ENCODE measurements at regions not wholly inside any gene's neighbourhood (a gene's known extent, or its start where the extent isn't known, plus 50 kb on each side); places are given as distances from the start of the nearest gene placed in this dataset.

DNA sequence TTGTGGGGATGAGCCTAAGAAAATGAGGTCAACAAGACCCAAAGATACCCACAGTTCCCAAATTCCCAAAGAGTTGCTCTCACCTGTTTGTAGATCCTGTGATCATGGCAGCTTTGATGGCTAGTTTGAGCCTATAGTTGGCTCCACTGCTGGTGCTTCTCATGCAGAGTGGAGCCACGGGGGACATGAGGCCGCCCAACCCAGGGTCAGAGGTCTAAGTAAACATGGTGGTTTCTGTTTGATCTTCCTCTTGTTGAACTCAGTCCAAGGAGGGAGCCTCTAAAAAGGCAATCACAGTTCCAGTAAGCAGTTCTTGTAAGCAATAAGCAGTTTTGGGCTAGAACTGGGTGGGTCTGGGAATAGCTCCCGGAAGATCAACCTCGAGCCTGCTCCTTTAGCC, 125.6 kb upstream of the DHRS4 start:
- DNase-seq (ENCODE audit: low read depth): no peak
- no peak overlapping the region for H3K4me3 ChIP-seq (ENCODE audit: control insufficient read depth, low read depth, low read length)
- TF ChIP-seq CTCF (IDR thresholded peaks at IDR 0.05; ENCODE audit: control insufficient read depth, insufficient read depth, low read depth, low read length, missing control alignments): no peak

DNA sequence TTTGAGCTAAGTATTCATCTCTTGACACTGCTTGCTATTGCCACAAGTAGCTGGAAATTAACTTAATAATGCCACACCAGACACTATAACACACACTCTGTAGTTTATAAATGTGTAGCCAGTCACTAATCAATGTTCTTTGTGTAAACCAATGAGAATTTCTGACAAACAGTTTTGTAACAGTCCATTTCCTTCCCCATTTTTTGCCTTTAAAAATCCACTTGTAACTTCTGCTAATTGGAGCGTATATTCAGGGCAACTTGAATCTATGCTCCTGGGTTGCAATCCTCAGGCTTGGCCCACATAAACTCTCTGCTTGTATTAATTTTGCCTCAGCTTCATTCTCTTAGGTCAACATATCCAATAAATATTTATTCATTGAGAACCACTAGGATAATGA, 125.0 kb upstream of the DHRS4 start:
- no peak overlapping the region for H3K4me3 ChIP-seq (ENCODE audit: control insufficient read depth, low read depth, low read length)
- TF ChIP-seq CTCF (IDR thresholded peaks at IDR 0.05; ENCODE audit: control insufficient read depth, insufficient read depth, low read depth, low read length, missing control alignments): no peak
- no peak for DNase-seq (ENCODE audit: low read depth)

DNA sequence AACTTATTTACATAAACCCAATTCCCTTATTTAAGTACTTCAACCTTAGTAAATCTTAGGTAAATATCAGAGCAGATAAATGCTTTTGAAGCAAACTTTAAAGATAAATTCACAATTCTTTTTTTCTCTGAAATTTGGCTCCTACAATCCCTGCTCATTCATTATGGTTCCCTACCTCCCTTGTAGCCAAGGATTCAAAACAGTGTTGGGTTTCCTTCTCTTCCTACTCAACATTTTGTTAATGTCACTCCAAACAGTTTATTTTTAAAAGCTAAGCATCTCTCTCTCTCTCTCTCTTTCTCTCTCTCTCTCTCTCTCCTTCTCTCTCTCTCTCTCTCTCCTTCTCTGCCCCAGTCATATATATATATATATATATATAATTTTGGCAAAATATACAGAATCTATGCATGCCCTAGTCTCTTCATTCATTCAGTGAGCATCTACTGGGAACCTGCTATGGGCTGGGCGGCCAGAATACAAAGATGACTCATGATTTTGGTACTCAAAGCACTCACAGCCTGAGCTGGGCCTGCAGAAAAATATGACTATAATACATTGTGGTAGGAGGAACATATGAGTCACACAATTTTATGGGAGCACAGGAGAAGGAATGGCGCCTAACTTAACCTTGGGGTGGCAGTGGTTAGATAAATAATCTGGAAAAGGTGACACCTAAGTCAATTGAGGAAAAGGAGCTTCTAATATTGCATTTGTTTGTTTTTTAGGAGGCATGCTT, 123.7 kb upstream of the DHRS4 start:
- peak; percentile 84 for DNase-seq (ENCODE audit: low read depth)
- TF ChIP-seq CTCF (IDR thresholded peaks at IDR 0.05; ENCODE audit: control insufficient read depth, insufficient read depth, low read depth, low read length, missing control alignments): no peak
- H3K4me3 ChIP-seq (ENCODE audit: control insufficient read depth, low read depth, low read length): no peak overlapping the region

DNA sequence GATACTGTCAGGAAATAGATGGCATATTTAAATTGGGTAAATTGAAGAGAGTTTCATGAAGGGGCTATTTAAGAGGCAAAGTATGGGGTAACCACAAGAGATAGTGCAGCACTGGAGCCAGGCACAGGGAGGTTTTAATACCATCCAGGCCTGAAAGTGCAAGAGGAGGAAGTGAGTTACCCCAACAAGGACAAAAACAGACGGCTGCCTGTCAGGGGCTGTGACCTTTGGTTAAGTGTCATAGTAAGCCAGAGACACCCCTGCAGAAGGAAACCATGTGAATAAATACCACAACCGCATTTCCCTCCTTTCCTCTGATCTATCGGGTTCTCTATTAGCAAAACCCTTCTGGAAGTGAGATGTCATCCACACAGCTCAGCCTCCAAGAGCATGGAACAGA, 122.0 kb upstream of the DHRS4 start:
- DNase-seq (ENCODE audit: low read depth): no peak
- TF ChIP-seq CTCF (IDR thresholded peaks at IDR 0.05; ENCODE audit: control insufficient read depth, insufficient read depth, low read depth, low read length, missing control alignments): no peak
- H3K4me3 ChIP-seq (ENCODE audit: control insufficient read depth, low read depth, low read length): no peak overlapping the region

GRCh38 chr14:23861666-23862065, 91.9 kb upstream of the DHRS4 start:
- DNase-seq (ENCODE audit: low read depth): no peak
- no peak for TF ChIP-seq CTCF (IDR thresholded peaks at IDR 0.05; ENCODE audit: control insufficient read depth, insufficient read depth, low read depth, low read length, missing control alignments)
- no peak overlapping the region for H3K4me3 ChIP-seq (ENCODE audit: control insufficient read depth, low read depth, low read length)

GRCh38 chr14:23862513-23862912, 91.1 kb upstream of the DHRS4 start:
- H3K4me3 ChIP-seq (ENCODE audit: control insufficient read depth, low read depth, low read length): no peak overlapping the region
- no peak for DNase-seq (ENCODE audit: low read depth)
- TF ChIP-seq CTCF (IDR thresholded peaks at IDR 0.05; ENCODE audit: control insufficient read depth, insufficient read depth, low read depth, low read length, missing control alignments): no peak
